Small intestine (tissue), 7 donors: ENCODE measurements at regions not wholly inside any gene's neighbourhood (a gene's known extent, or its start where the extent isn't known, plus 50 kb on each side); places are given as distances from the start of the nearest gene placed in this dataset.

Experiments
- DNase-seq, 2 donors: peaks; one replicate each; pipeline versions ENCODE4 v3.0.0 to v3.0.0-alpha.2; 2013
- FAIRE-seq: peaks from 2 replicates; lab custom pipeline; 2012; peaks lifted over from hg19 to GRCh38; lab: Jason Lieb, UNC
- H3K27ac ChIP-seq, 3 donors: one replicate each; pipeline ENCODE4 v1.5.1; 2013; ENCODE audit warnings: low read length in 2 of 3, mild to moderate bottlenecking in 2 of 3, control low read depth in 1 of 3, inconsistent platforms in 1 of 3, low read depth in 1 of 3, moderate library complexity in 1 of 3
- H3K27me3 ChIP-seq, 3 donors: one replicate each; pipeline ENCODE4 v1.6.1; 2013; ENCODE audit warnings: low read length in 3 of 3, inconsistent platforms in 1 of 3; ENCODE audit not compliant: control insufficient read depth in 3 of 3, insufficient read depth in 3 of 3
- H3K36me3 ChIP-seq, 3 donors: one replicate each; pipeline ENCODE4 v1.6.1; 2013; ENCODE audit warnings: low read length in 3 of 3, inconsistent platforms in 1 of 3, low read depth in 1 of 3, mild to moderate bottlenecking in 1 of 3, moderate library complexity in 1 of 3; ENCODE audit not compliant: control insufficient read depth in 3 of 3, insufficient read depth in 2 of 3
- H3K4me1 ChIP-seq, 3 donors: one replicate each; pipeline ENCODE4 v1.6.1; 2013; ENCODE audit warnings: low read length in 2 of 3, inconsistent platforms in 1 of 3, low read depth in 1 of 3, mild to moderate bottlenecking in 1 of 3, moderate library complexity in 1 of 3; ENCODE audit not compliant: control insufficient read depth in 3 of 3, insufficient read depth in 2 of 3
- H3K4me3 ChIP-seq, 3 donors: one replicate each; pipeline ENCODE4 v1.5.1; 2013; ENCODE audit warnings: low read length in 3 of 3, control low read depth in 1 of 3, inconsistent platforms in 1 of 3, low read depth in 1 of 3, mild to moderate bottlenecking in 1 of 3, moderate library complexity in 1 of 3
- H3K9me3 ChIP-seq, 2 donors: one replicate each; pipeline ENCODE4 v1.6.1; 2013; ENCODE audit warnings: low read depth in 1 of 2, low read length in 1 of 2; ENCODE audit not compliant: control insufficient read depth in 2 of 2, insufficient read depth in 1 of 2
- WGBS, 3 donors: extraction: QIAGEN DNeasy Blood & Tissue Kit; methylation state at CpG; one replicate each; pipeline ENCODE4 v1.1.7; 2013; 5-methylcytosine and 5-hydroxymethylcytosine counted together
- donor health status: healthy with polysubstance abuse.
- donor health status: control.
- donor health status: control.
- donor health status: Bipolar disorder and iron deficiency.
- donor health status: healthy.

GRCh38 chr5:136890431-136891148 is 525.2 kb upstream of the TRPC7 start:
- 54 to 82% (median 81%) methylated on average over 2 of the region's 2 CpGs for WGBS, 3 donors
- no peak for DNase-seq
- no peak overlapping the region for H3K27ac ChIP-seq
- no peak for FAIRE-seq
- no peaks in the 10 kb centered on the region for H3K27me3 ChIP-seq
- H3K36me3 ChIP-seq = no peaks in the 10 kb centered on the region
- H3K9me3 ChIP-seq = no peaks in the 10 kb centered on the region
- no peak overlapping the region for H3K4me3 ChIP-seq
- H3K4me1 ChIP-seq = no peaks in the 10 kb centered on the region

- WGBS, 3 donors = 67 to 77% (median 72%) methylated on average over 3 of the region's 3 CpGs
- Histone ChIP-seq H3K9me3 (peaks cover 0 to 2% of the 10 kb centered on the region in 2 donors), H3K4me1 (no peaks in the 10 kb centered on the region), H3K27ac (no peak overlapping the region), H3K27me3 (no peaks in the 10 kb centered on the region), H3K36me3 (no peaks in the 10 kb centered on the region), H3K4me3 (no peak overlapping the region)
- FAIRE-seq (no peak), DNase-seq (no peak)
These were observed 521.3 kb upstream of the TRPC7 start for GRCh38 chr5:136886608-136887007.

- no peak for DNase-seq
- Histone ChIP-seq H3K4me1 (no peaks in the 10 kb centered on the region), H3K27ac (no peak overlapping the region), H3K9me3 (no peaks in the 10 kb centered on the region), H3K27me3 (peaks cover 0 to 2% (median 0%) of the 10 kb centered on the region in 3 donors), H3K36me3 (no peaks in the 10 kb centered on the region), H3K4me3 (no peak overlapping the region)
- 85 to 92% (median 87%) methylated on average over 4 of the region's 4 CpGs for WGBS, 3 donors
- no peak for FAIRE-seq
These were observed 499.6 kb upstream of the TRPC7 start for GRCh38 chr5:136864960-136865359.

GRCh38 chr5:136856648-136857047 is 491.3 kb upstream of the TRPC7 start:
- FAIRE-seq = no peak
- no peak overlapping the region for H3K27ac ChIP-seq
- no peaks in the 10 kb centered on the region for H3K4me1 ChIP-seq
- H3K36me3 ChIP-seq = no peaks in the 10 kb centered on the region
- 81 to 84% (median 82%) methylated on average over 3 of the region's 3 CpGs for WGBS, 3 donors
- H3K27me3 ChIP-seq = no peaks in the 10 kb centered on the region
- no peak overlapping the region for H3K4me3 ChIP-seq
- H3K9me3 ChIP-seq = peaks cover 0 to 2% of the 10 kb centered on the region in 2 donors
- DNase-seq = no peak

- Histone ChIP-seq H3K4me1 (no peaks in the 10 kb centered on the region), H3K27ac (no peak overlapping the region), H3K36me3 (no peaks in the 10 kb centered on the region), H3K4me3 (no peak overlapping the region), H3K27me3 (no peaks in the 10 kb centered on the region), H3K9me3 (peaks cover 0 to 2% of the 10 kb centered on the region in 2 donors)
- WGBS, 3 donors = 27 to 40% (median 39%) methylated on average over 1 of the region's 1 CpG
- no peak for FAIRE-seq
- no peak for DNase-seq
These were observed 488.6 kb upstream of the TRPC7 start for GRCh38 chr5:136853971-136854370.

GRCh38 chr5:136840601-136841000 is 475.3 kb upstream of the TRPC7 start:
- no peak overlapping the region for H3K27ac ChIP-seq
- no peaks in the 10 kb centered on the region for H3K4me1 ChIP-seq
- H3K27me3 ChIP-seq = no peaks in the 10 kb centered on the region
- no peaks in the 10 kb centered on the region for H3K36me3 ChIP-seq
- FAIRE-seq (no peak), DNase-seq (no peak)
- no peaks in the 10 kb centered on the region for H3K9me3 ChIP-seq
- H3K4me3 ChIP-seq = no peak overlapping the region

GRCh38 chr5:136836093-136836492 is 470.7 kb upstream of the TRPC7 start:
- Histone ChIP-seq H3K27me3 (no peaks in the 10 kb centered on the region), H3K4me3 (no peak overlapping the region), H3K27ac (no peak overlapping the region), H3K4me1 (no peaks in the 10 kb centered on the region), H3K36me3 (no peaks in the 10 kb centered on the region), H3K9me3 (no peaks in the 10 kb centered on the region)
- WGBS, 3 donors = 67 to 73% (median 70%) methylated on average over 1 of the region's 1 CpG
- no peak for DNase-seq
- FAIRE-seq = no peak

GRCh38 chr5:136820848-136821247 is 455.5 kb upstream of the TRPC7 start:
- no peaks in the 10 kb centered on the region for H3K9me3 ChIP-seq
- no peaks in the 10 kb centered on the region for H3K4me1 ChIP-seq
- no peaks in the 10 kb centered on the region for H3K36me3 ChIP-seq
- H3K27ac ChIP-seq = no peak overlapping the region
- FAIRE-seq (no peak), DNase-seq (no peak)
- H3K4me3 ChIP-seq = no peak overlapping the region
- no peaks in the 10 kb centered on the region for H3K27me3 ChIP-seq
- WGBS, 3 donors = 88 to 90% (median 90%) methylated on average over 1 of the region's 1 CpG
